ENCODE measurements at regions not wholly inside any gene's neighbourhood (a gene's known extent, or its start where the extent isn't known, plus 50 kb on each side); places are given as distances from the start of the nearest gene placed in this dataset.

DNA sequence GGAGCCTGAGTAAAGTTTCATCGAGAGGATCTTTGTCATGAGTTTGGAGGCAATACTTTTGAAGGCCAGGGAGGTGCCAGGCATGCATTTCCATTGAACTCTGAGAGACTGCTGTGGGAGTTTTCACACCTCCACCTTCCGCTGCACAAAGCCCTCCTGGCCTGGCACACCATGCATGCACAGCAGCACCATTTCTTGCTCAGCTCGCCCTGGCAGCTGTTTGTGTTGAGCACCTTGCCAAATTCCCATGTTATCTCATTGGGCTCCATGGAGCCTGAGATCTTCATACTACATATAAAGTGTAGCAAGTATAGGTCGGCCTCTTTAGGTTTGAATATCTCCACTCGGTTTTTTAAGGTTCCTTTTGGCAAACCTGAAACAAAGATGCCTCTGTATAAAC, 125.7 kb upstream of the CLINT1 start:
- Histone ChIP-seq H3K4me2 (ENCODE audit: low read length) (no peak overlapping the region), H3K4me3 (ENCODE audit: low read depth, low read length, poor library complexity, severe bottlenecking) (no peak overlapping the region), H3K9ac (ENCODE audit: low read length) (no peak overlapping the region), H3K27me3 (ENCODE audit: insufficient read depth, low read length) (no peaks in the 10 kb centered on the region; the same call in 1 of the 2 replicates), H3K79me2 (ENCODE audit: insufficient read depth, low read length) (no peaks in the 10 kb centered on the region), H3F3A (ENCODE audit: insufficient read depth, low read length) (no peaks in the 10 kb centered on the region), H3K27ac (ENCODE audit: low read depth, low read length, poor library complexity, severe bottlenecking) (no peak overlapping the region), H4K20me1 (ENCODE audit: insufficient read depth, low read length) (no peaks in the 10 kb centered on the region), H2AFZ (ENCODE audit: low read length) (no peak overlapping the region), H3K4me1 (ENCODE audit: insufficient read depth, low read length, severe bottlenecking) (no peaks in the 10 kb centered on the region), H3K9me2 (ENCODE audit: low read depth, low read length) (no peaks in the 10 kb centered on the region), H3K36me3 (ENCODE audit: insufficient read depth, low read length) (no peaks in the 10 kb centered on the region), H3K9me3 (ENCODE audit: low read length) (no peaks in the 10 kb centered on the region)
- TF ChIP-seq, protein P1, sequence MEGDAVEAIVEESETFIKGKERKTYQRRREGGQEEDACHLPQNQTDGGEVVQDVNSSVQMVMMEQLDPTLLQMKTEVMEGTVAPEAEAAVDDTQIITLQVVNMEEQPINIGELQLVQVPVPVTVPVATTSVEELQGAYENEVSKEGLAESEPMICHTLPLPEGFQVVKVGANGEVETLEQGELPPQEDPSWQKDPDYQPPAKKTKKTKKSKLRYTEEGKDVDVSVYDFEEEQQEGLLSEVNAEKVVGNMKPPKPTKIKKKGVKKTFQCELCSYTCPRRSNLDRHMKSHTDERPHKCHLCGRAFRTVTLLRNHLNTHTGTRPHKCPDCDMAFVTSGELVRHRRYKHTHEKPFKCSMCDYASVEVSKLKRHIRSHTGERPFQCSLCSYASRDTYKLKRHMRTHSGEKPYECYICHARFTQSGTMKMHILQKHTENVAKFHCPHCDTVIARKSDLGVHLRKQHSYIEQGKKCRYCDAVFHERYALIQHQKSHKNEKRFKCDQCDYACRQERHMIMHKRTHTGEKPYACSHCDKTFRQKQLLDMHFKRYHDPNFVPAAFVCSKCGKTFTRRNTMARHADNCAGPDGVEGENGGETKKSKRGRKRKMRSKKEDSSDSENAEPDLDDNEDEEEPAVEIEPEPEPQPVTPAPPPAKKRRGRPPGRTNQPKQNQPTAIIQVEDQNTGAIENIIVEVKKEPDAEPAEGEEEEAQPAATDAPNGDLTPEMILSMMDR (IDR thresholded peaks at IDR 0.05; ENCODE audit: low read length): no peak
- no peak for TF ChIP-seq EZH2 (IDR thresholded peaks at IDR 0.05; ENCODE audit: borderline replicate concordance, low read length)

DNA sequence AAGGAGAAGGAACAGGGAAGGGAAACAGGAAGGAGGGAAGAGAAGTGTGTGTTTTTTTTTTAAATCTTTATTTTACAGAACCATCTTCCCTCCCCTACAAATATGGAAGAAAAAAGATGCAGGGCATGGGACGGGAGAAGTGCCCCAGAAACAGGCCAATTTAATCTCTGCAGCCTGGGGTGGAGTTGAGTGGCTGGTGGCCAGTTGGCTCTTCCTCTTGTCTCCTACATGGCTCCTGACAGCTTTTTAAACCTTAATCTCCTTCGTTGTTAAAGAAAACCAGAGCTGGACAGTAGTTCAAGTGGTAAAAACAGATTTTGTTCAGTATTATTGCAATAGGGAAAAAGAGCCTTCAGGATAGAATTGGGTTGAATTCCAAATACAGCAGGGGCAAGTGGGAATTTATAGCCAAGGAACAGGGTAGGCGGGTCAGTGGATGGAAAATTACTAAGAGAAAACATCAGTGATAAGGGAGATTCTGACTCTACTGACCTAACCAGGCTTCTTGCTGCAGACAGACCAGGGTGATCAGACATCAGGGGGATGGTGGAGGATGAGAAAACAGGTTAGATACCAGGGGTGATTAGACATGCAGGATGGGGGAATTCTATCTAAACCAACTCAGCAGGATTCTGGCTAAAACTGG, 125.1 kb upstream of the CLINT1 start:
- no peak for TF ChIP-seq EZH2 (IDR thresholded peaks at IDR 0.05; ENCODE audit: borderline replicate concordance, low read length)
- TF ChIP-seq, protein P1 (IDR thresholded peaks at IDR 0.05; ENCODE audit: low read length): no peak
- Histone ChIP-seq H3K27ac (ENCODE audit: low read depth, low read length, poor library complexity, severe bottlenecking) (no peak overlapping the region), H3K9me2 (ENCODE audit: low read depth, low read length) (no peaks in the 10 kb centered on the region), H3K27me3 (ENCODE audit: insufficient read depth, low read length) (no peaks in the 10 kb centered on the region), H2AFZ (ENCODE audit: low read length) (no peak overlapping the region), H3K4me2 (ENCODE audit: low read length) (no peak overlapping the region), H3K4me1 (ENCODE audit: insufficient read depth, low read length, severe bottlenecking) (no peaks in the 10 kb centered on the region), H3K9me3 (ENCODE audit: low read length) (no peaks in the 10 kb centered on the region), H3K4me3 (ENCODE audit: low read depth, low read length, poor library complexity, severe bottlenecking) (no peak overlapping the region), H3K36me3 (ENCODE audit: insufficient read depth, low read length) (no peaks in the 10 kb centered on the region), H3K9ac (ENCODE audit: low read length) (no peak overlapping the region), H3F3A (ENCODE audit: insufficient read depth, low read length) (no peaks in the 10 kb centered on the region), H4K20me1 (ENCODE audit: insufficient read depth, low read length) (no peaks in the 10 kb centered on the region), H3K79me2 (ENCODE audit: insufficient read depth, low read length) (no peaks in the 10 kb centered on the region)

DNA sequence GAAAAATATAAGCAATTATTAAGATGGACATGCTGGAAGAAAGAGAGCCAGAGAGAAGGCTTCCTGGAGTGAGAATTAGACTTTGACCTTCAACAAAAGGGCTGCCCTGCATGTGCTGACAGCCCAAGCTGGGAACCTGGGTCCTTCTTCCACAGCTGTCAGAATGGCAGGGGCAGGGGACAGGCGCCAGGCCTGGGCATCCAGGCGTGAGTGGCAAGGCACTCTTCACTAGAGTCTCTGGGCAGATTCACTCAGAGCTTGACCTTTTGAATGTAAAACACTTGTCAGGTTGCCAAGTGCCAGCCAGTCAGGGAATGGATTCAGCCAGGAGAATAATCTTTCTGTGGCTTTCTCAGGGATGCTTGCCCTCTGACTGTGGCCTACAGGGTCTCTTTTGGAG, 119.1 kb upstream of the CLINT1 start:
- no peaks in the 10 kb centered on the region for H4K20me1 ChIP-seq (ENCODE audit: insufficient read depth, low read length)
- no peak for TF ChIP-seq EZH2 (IDR thresholded peaks at IDR 0.05; ENCODE audit: borderline replicate concordance, low read length)
- TF ChIP-seq, protein P1 (IDR thresholded peaks at IDR 0.05; ENCODE audit: low read length): no peak
- no peak overlapping the region for H2AFZ ChIP-seq (ENCODE audit: low read length)
- no peaks in the 10 kb centered on the region for H3K4me1 ChIP-seq (ENCODE audit: insufficient read depth, low read length, severe bottlenecking)
- H3K9me3 ChIP-seq (ENCODE audit: low read length): no peaks in the 10 kb centered on the region
- no peak overlapping the region for H3K4me3 ChIP-seq (ENCODE audit: low read depth, low read length, poor library complexity, severe bottlenecking)
- no peaks in the 10 kb centered on the region for H3K9me2 ChIP-seq (ENCODE audit: low read depth, low read length)
- H3K9ac ChIP-seq (ENCODE audit: low read length): no peak overlapping the region
- no peak overlapping the region for H3K4me2 ChIP-seq (ENCODE audit: low read length)
- no peaks in the 10 kb centered on the region for H3F3A ChIP-seq (ENCODE audit: insufficient read depth, low read length)
- no peaks in the 10 kb centered on the region for H3K27me3 ChIP-seq (ENCODE audit: insufficient read depth, low read length)
- H3K27ac ChIP-seq (ENCODE audit: low read depth, low read length, poor library complexity, severe bottlenecking): no peak overlapping the region
- no peaks in the 10 kb centered on the region for H3K36me3 ChIP-seq (ENCODE audit: insufficient read depth, low read length)
- H3K79me2 ChIP-seq (ENCODE audit: insufficient read depth, low read length): no peaks in the 10 kb centered on the region
